Astrocyte of the spinal cord (primary cell): ENCODE measurements at regions not wholly inside any gene's neighbourhood (a gene's known extent, or its start where the extent isn't known, plus 50 kb on each side); places are given as distances from the start of the nearest gene placed in this dataset.

ENCODE experiments used
- DNase-seq: peaks from one replicate; pipeline ENCODE4 v3.0.0; 2011; ENCODE audit warnings: low read depth, low spot score
- H3K4me3 ChIP-seq: 2 replicates; pipeline ENCODE4 v1.5.1; 2011; ENCODE audit warnings: low read depth, mild to moderate bottlenecking, low read length, moderate library complexity
- in situ Hi-C: cut with HindIII; loops from 2 replicates; pipeline ENCODE4 v1.10.0; 2017; ENCODE audit warnings: low sequenced_read_pairs
- TF ChIP-seq, protein P1 (sequence below): IDR thresholded peaks from 2 replicates; pipeline ENCODE4 v1.5.1; 2012; ENCODE audit warnings: low read depth, mild to moderate bottlenecking, low read length, inconsistent platforms

DNA sequence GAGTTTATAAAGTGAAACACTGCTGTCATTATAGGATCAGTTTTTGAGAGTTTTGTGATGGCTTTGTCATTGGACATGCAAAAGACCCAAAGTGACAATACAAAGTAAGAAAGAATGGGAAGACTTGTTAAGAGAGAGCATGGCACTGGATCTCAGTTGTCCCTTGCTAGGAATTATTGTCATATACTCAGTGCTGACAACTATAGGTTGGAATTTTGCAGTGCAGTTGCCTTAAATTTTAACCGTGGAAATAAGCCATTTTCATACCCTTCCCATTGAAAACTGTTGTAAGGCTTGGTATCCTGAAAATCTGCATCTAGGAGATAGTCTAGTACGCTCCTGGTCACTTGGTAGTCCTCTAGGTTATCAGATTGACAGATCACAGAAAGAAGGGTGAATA lies 1156.7 kb downstream of the GATA3 start:
- TF ChIP-seq, protein P1, sequence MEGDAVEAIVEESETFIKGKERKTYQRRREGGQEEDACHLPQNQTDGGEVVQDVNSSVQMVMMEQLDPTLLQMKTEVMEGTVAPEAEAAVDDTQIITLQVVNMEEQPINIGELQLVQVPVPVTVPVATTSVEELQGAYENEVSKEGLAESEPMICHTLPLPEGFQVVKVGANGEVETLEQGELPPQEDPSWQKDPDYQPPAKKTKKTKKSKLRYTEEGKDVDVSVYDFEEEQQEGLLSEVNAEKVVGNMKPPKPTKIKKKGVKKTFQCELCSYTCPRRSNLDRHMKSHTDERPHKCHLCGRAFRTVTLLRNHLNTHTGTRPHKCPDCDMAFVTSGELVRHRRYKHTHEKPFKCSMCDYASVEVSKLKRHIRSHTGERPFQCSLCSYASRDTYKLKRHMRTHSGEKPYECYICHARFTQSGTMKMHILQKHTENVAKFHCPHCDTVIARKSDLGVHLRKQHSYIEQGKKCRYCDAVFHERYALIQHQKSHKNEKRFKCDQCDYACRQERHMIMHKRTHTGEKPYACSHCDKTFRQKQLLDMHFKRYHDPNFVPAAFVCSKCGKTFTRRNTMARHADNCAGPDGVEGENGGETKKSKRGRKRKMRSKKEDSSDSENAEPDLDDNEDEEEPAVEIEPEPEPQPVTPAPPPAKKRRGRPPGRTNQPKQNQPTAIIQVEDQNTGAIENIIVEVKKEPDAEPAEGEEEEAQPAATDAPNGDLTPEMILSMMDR = peak; percentile 53
- in situ Hi-C loops = no loop called here
- no peak overlapping the region for H3K4me3 ChIP-seq
- no peak for DNase-seq

DNA sequence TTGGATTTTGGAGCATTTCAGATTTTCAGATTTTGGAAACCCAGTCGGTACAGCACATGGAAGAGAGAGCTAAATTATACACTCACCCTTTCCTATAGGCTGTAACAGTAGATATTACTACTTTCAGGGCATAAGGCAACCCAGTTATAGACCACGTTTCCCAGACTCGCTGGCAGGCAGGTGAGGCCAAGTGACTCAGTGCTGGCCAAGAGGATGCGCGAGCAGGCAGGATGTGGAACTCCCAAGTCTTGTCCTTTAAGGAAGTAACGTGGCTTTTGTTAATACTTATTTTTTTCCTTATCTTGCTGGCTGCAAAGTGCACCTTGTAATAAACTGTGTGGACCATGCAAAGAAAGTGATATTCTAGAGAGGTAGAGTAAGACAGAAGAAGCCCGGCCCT lies 1160.1 kb downstream of the GATA3 start:
- no peak overlapping the region for H3K4me3 ChIP-seq
- no peak for DNase-seq
- TF ChIP-seq, protein P1 = no peak
- in situ Hi-C loops = no loop called here

DNA sequence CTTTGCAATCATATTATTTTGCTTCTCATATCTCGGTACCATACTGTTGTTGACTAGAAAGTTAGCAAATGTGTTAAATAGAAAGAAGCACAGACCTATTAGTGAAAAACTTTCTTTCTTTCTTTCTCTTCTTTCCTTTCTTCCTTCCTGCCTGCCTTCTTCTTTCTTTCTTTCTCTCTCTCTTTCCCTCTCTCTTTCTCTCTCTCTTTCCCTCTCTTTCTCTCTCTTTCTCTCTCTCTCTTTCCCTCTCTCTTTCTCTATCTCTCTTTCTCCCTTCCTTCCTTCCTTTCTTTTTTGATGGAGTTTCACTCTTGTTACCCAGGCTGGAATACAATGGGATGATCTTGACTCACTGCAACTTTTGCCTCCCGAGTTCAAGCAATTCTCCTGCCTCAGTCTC lies 1160.6 kb downstream of the GATA3 start:
- TF ChIP-seq, protein P1 = no peak
- in situ Hi-C loops = no loop called here
- DNase-seq = no peak
- H3K4me3 ChIP-seq = no peak overlapping the region

DNA sequence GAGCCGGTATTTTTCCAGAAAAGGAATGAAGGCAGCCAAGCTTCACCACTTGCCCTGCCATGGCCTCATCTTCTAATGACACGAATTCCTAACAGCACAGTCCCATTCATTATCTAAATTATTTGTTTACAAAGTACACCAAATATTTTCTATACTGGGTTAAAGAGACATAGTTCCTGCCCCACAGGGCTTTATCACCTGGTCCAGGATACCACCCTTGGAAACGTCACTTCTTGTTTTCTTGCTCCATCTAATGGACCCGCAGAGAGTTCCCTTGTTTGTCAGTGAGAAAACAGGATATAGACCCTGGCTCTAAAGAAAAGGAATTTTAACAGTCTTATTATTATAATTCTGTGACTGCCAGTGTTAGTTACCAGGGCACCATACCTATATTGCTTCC lies 1165.4 kb downstream of the GATA3 start:
- no peak overlapping the region for H3K4me3 ChIP-seq
- no peak for DNase-seq
- TF ChIP-seq, protein P1 = no peak
- in situ Hi-C loops = no loop called here

DNA sequence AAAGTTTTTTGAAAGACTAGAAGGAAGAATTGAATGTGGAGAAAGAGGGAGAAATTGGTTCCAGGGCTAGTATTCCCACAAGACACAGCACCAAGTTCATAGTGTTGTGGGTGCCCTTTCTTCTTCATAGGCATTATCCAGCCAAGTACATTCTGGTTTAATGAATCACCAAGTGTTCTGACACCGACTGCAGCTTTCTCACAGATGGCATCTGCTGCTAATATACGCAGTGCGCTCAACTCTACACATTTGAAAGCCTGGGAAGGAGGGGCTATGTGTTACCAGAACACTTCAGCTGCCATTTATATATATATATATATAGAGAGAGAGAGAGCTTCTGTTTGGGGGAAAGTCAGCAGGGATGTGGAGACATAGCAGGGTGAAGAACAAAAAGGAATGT lies 1168.4 kb downstream of the GATA3 start:
- in situ Hi-C loops = no loop called here
- peak; percentile 36 for DNase-seq
- TF ChIP-seq, protein P1 = no peak
- H3K4me3 ChIP-seq = no peak overlapping the region

DNA sequence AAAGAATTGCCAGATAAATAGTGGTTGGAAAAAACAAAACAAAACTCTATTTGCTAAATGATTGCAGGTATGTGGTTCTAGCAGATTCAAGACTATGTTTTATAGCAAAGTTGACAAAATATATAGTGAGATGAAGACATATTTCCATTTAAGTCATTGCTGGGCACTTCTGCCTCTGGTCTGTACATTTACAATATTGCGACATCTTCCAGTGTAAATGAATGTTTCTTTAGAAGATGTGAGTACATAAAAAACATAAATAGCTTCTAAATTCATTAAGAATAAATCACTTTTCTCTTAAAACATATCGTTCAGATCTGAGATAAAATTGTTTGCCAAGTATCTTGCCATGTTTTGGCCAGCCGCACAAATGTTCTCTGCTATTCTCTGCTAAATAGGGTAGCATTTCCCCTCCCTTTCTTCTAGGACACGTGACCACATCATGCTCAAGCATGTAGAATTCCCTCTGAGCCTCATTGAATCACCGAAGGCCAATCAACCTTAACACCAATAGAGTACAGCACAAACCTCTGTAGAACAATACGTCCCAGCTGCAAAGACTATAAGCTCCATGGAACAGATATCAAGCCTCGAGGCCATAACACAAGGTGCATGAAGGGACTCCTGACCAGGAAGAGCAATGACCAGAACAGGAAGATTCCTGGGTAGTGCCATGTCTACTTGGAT lies 1173.3 kb downstream of the GATA3 start:
- in situ Hi-C loops = no loop called here
- H3K4me3 ChIP-seq = no peak overlapping the region
- DNase-seq = no peak
- TF ChIP-seq, protein P1 = no peak
